ENCODE measurements at regions not wholly inside any gene's neighbourhood (a gene's known extent, or its start where the extent isn't known, plus 50 kb on each side); places are given as distances from the start of the nearest gene placed in this dataset.

- peaks cover 11% of the 10 kb centered on the region; the same call in 1 of the 2 replicates for H3K4me1 ChIP-seq (ENCODE audit: insufficient read depth, low read length)
- H3K4me2 ChIP-seq (ENCODE audit: low read depth, low read length): no peak overlapping the region; the same call in 1 of the 2 replicates
- H3K27ac ChIP-seq (ENCODE audit: extremely low read length, insufficient read depth, low read length): no peak overlapping the region
- no peak overlapping the region for H3K9ac ChIP-seq (ENCODE audit: insufficient read depth, low read depth, low read length)
- peak; percentile 85 for ATAC-seq
- no TSS peak for BruUV-seq (replicated peaks)
- H3K9me3 ChIP-seq (ENCODE audit: low read length): no peaks in the 10 kb centered on the region
- no peaks in the 10 kb centered on the region for H4K20me1 ChIP-seq (ENCODE audit: insufficient read depth, low read length)
- POLR2A ChIA-PET: no interaction called here
- peak; percentile 52 for DNase-seq (ENCODE audit: low spot score)
- in situ Hi-C loops (cut with HindIII; ENCODE audit: extremely low pct_ligation_motif_present, low pct_unique_long_range_greater_than_20kb) (no loop called here), intact Hi-C loops (cut with micrococcal nuclease; ENCODE audit: unreplicated experiment) (no loop called here)
- FAIRE-seq: no peak
- TF ChIP-seq HNF4G (IDR thresholded peaks at IDR 0.05; ENCODE audit: borderline replicate concordance, low read depth, low read length) (peak; percentile 65; the same call in 1 of the 2 replicates), HNF4G (CRISPR knock-in tag; IDR thresholded peaks at IDR 0.05; ENCODE audit: borderline replicate concordance, low read depth) (no peak), STAT5B (CRISPR knock-in tag; IDR thresholded peaks at IDR 0.05) (no peak), TOPORS (CRISPR knock-in tag; IDR thresholded peaks at IDR 0.05) (no peak), HNF4A (CRISPR knock-in tag; IDR thresholded peaks at IDR 0.05) (peak; percentile 80), NPAS2 (CRISPR knock-in tag; IDR thresholded peaks at IDR 0.05; ENCODE audit: borderline replicate concordance) (no peak), ETV5 (CRISPR knock-in tag; IDR thresholded peaks at IDR 0.05; ENCODE audit: borderline replicate concordance) (peak; percentile 14; the same call in 1 of the 2 replicates), ESRRA (CRISPR knock-in tag; IDR thresholded peaks at IDR 0.05; ENCODE audit: low read depth) (0 out of 2 replicates have a peak, but pooled peaks have one; percentile 27), SAP130 (CRISPR knock-in tag; IDR thresholded peaks at IDR 0.05; ENCODE audit: low read depth) (peak; percentile 25; the same call in 1 of the 2 replicates), TFAP4 (IDR thresholded peaks at IDR 0.05; ENCODE audit: borderline replicate concordance, low read depth) (peak; percentile 89), PAXIP1 (CRISPR knock-in tag; conservative IDR thresholded peaks at IDR 0.05) (peak; percentile 37; the same call in 1 of the 2 replicates), TAF1 (CRISPR knock-in tag; IDR thresholded peaks at IDR 0.05) (no peak), ZNF367 (CRISPR knock-in tag; IDR thresholded peaks at IDR 0.05; ENCODE audit: borderline replicate concordance) (no peak), GABPA (IDR thresholded peaks at IDR 0.05; ENCODE audit: low read depth, low read length) (no peak), GABPA (CRISPR knock-in tag; IDR thresholded peaks at IDR 0.05; ENCODE audit: low read depth) (peak; percentile 9; the same call in 1 of the 2 replicates), ZNF180 (CRISPR knock-in tag; IDR thresholded peaks at IDR 0.05; ENCODE audit: borderline replicate concordance, low read depth) (no peak), JUNB (CRISPR knock-in tag; IDR thresholded peaks at IDR 0.05; ENCODE audit: borderline replicate concordance) (no peak), CEBPB (IDR thresholded peaks at IDR 0.05; ENCODE audit: borderline replicate concordance, low read depth, low read length) (0 out of 2 replicates have a peak, but pooled peaks have one; percentile 2), ZNF292 (CRISPR knock-in tag; IDR thresholded peaks at IDR 0.05; ENCODE audit: borderline replicate concordance, low read depth) (peak; percentile 48; the same call in 1 of the 2 replicates), ZNF354B (CRISPR knock-in tag; IDR thresholded peaks at IDR 0.05) (no peak), ZBTB34 (CRISPR knock-in tag; IDR thresholded peaks at IDR 0.05) (no peak)
- H2AFZ ChIP-seq (ENCODE audit: low read length): no peak overlapping the region
- no peaks in the 10 kb centered on the region for H3K79me2 ChIP-seq (ENCODE audit: insufficient read depth, low read length)
- CTCF ChIA-PET (ENCODE audit: low intra/inter-chr PET ratio, low total read pairs): no interaction called here
- 27% methylated on average over 12 of the region's 13 CpGs for WGBS (ENCODE audit: low lambda C conversion rate)
- H3K4me3 ChIP-seq (replicated peaks in 1 of 3; ENCODE audit: insufficient read depth in 1 of 3, low read depth in 2 of 3, low read length in 3 of 3): no peak overlapping the region
- H3K36me3 ChIP-seq (replicated peaks in 1 of 2; ENCODE audit: control insufficient read depth in 1 of 2, insufficient read depth in 2 of 2, low read length in 2 of 2): no peaks in the 10 kb centered on the region
- H3K27me3 ChIP-seq (ENCODE audit: control insufficient read depth in 1 of 2, insufficient read depth in 2 of 2, low read length in 2 of 2): no peaks in the 10 kb centered on the region
Measured at GRCh38 chr16:79400462-79401149, 199.9 kb downstream of the MAF start.
